Breast epithelium (tissue), 4 donors: ENCODE measurements at regions not wholly inside any gene's neighbourhood (a gene's known extent, or its start where the extent isn't known, plus 50 kb on each side); places are given as distances from the start of the nearest gene placed in this dataset.
A peak's percentile ranks its signal among the peaks of the same experiment; 100 is the strongest.

ENCODE experiments used
- DNase-seq, 2 donors: peaks; one replicate each; pipeline ENCODE4 v3.0.0-alpha.2; 2019; ENCODE audit warnings: low spot score in 2 of 2
- H3K27ac ChIP-seq, 2 donors: fragments of 200-600 bp; sonication (generic) in 1 of 2; one replicate each; pipeline ENCODE4 v1.5.1; 2016 to 2019; ENCODE audit warnings: mild to moderate bottlenecking in 1 of 2
- H3K27me3 ChIP-seq, 2 donors: fragments of 200-600 bp; sonication (generic) in 1 of 2; one replicate each; pipeline versions ENCODE4 v1.5.1 to v1.6.0; 2017 to 2019; ENCODE audit warnings: control low read depth in 1 of 2, mild to moderate bottlenecking in 1 of 2
- H3K36me3 ChIP-seq: fragments of 200-600 bp; one replicate; pipeline ENCODE4 v1.5.1; 2019
- H3K4me1 ChIP-seq, 2 donors: fragments of 200-600 bp; sonication (generic); one replicate each; pipeline ENCODE4 v1.5.1; 2016 to 2019; ENCODE audit warnings: control low read depth in 1 of 2
- H3K4me3 ChIP-seq, 3 donors: fragments of 200-600 bp; sonication (generic); 1 replicate in 2 of 3; 2 replicates in 1 of 3; pipeline ENCODE4 v1.5.1; 2016 to 2019; ENCODE audit warnings: mild to moderate bottlenecking in 3 of 3, moderate library complexity in 2 of 3
- H3K9me3 ChIP-seq, 2 donors: fragments of 200-600 bp; sonication (generic) in 1 of 2; one replicate each; pipeline ENCODE4 v1.5.1; 2016 to 2019; ENCODE audit warnings: control low read depth in 1 of 2
- CTCF ChIP-seq, 3 donors: fragments of 450-650 bp; IDR thresholded peaks; one replicate each; pipeline ENCODE4 v1.5.1; 2016 to 2017; ENCODE audit warnings: antibody characterized with exemption in 3 of 3, mild to moderate bottlenecking in 3 of 3, moderate library complexity in 3 of 3
- POLR2A ChIP-seq: fragments of 450-650 bp; IDR thresholded peaks from one replicate; pipeline ENCODE4 v1.6.1; 2016; ENCODE audit warnings: antibody characterized with exemption, mild to moderate bottlenecking, moderate library complexity
- POLR2AphosphoS5 ChIP-seq, 3 donors: sonication (generic); formaldehyde crosslinking; IDR thresholded peaks; one replicate each; pipeline ENCODE4 v1.6.1; 2017; ENCODE audit warnings: antibody characterized with exemption in 3 of 3
- intact Hi-C: fragments of 100-400 bp; cut with DNase I; formaldehyde crosslinking; loops from one replicate; pipeline ENCODE4 v1.15.1; 2023; ENCODE audit warnings: low total_unique reads

DNA sequence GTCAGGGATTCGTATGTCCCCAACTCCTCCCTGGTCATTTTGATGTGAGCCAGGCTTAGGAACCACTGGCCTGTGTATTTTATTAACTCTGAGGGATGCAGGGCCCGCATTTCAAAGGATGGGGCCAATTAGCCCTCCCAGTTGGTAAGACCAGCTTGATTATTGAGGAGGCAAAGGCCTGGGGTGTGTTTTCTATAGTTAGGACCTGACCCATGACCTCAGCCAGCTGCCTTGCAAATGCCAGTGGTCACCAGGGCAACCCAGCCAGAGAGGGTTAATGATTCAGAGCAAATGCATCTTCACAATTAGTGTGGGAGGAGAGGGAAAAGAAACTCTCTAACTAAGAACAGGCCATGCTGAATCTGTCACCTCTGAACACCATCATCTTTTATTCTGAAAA is 835.4 kb downstream of the MAFB start:
- Histone ChIP-seq H3K9me3 (no peaks in the 10 kb centered on the region), H3K27ac (no peak overlapping the region), H3K4me3 (no peak overlapping the region), H3K27me3 (no peaks in the 10 kb centered on the region), H3K36me3 (no peaks in the 10 kb centered on the region), H3K4me1 (peaks cover 10 to 12% of the 10 kb centered on the region in 2 donors)
- DNase-seq: no peak
- TF ChIP-seq CTCF (IDR thresholded peaks at IDR 0.05): no peak
- no peak for TF ChIP-seq POLR2A
- no peak for TF ChIP-seq POLR2AphosphoS5 (IDR thresholded peaks at IDR 0.05)
- intact Hi-C loops: no loop called here

DNA sequence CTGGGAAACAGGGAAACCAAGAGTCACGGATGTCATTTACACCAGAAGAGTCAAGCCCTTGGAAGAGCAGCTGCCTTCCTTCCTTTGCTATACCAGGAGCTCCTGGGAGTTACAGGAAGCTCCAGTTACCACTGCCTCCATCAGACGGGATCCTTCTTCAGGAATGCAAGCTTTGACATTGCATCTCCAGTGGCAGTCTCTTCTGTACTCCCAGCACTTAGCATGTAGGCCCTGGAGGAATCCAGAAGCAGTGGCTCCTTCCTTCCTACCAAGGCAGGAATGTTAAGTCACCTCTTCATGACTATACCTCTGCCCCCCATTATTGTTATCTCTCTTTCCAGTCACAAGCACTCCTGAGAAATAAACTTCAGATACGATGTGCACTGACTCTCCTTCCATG is 836.0 kb downstream of the MAFB start:
- Histone ChIP-seq H3K4me1 (peaks cover 10 to 12% of the 10 kb centered on the region in 2 donors), H3K27me3 (no peaks in the 10 kb centered on the region), H3K4me3 (no peak overlapping the region), H3K9me3 (no peaks in the 10 kb centered on the region), H3K36me3 (no peaks in the 10 kb centered on the region), H3K27ac (no peak overlapping the region)
- no peak for DNase-seq
- TF ChIP-seq POLR2A: no peak
- no peak for TF ChIP-seq CTCF (IDR thresholded peaks at IDR 0.05)
- TF ChIP-seq POLR2AphosphoS5 (IDR thresholded peaks at IDR 0.05): no peak
- intact Hi-C loops: no loop called here

GRCh38 chr20:39851459-39851858 is 837.6 kb downstream of the MAFB start:
- no peaks in the 10 kb centered on the region for H3K27me3 ChIP-seq
- TF ChIP-seq POLR2AphosphoS5 (IDR thresholded peaks at IDR 0.05): no peak
- no peak for TF ChIP-seq POLR2A
- peaks cover 10 to 12% of the 10 kb centered on the region in 2 donors for H3K4me1 ChIP-seq
- DNase-seq: no peak
- peak overlapping the region; percentile 56 to 78 for H3K27ac ChIP-seq
- no peak overlapping the region for H3K4me3 ChIP-seq
- H3K9me3 ChIP-seq: no peaks in the 10 kb centered on the region
- H3K36me3 ChIP-seq: no peaks in the 10 kb centered on the region
- intact Hi-C loops: no loop called here

DNA sequence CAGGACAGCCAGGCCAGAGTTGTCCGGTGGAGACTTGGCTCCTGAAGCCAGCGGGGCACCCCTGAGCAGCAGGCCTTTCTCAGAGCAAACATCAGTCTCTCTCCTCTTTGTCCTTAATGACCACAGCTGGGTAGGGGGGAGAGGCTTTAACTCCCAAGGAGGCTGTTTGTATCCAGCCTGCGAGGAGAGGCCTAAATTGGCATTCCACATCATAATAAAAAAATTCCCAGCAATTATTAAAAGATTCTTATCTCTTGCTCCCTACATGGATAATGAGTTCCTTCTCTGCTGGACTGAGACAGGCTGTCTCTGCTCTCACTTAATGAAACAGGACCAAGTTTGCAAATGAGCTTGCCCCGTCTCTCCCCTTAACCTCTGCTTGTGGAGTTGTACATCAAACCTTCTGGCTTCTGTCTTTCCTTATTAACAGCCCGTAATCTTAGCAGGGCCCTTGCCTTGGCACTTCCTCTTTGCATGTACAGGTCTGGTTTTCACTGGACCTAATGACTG is 838.2 kb downstream of the MAFB start:
- no peaks in the 10 kb centered on the region for H3K36me3 ChIP-seq
- DNase-seq: no peak
- H3K9me3 ChIP-seq: no peaks in the 10 kb centered on the region
- peak overlapping the region; percentile 56 to 78 for H3K27ac ChIP-seq
- no peak overlapping the region for H3K4me3 ChIP-seq
- H3K4me1 ChIP-seq: peaks cover 10 to 12% of the 10 kb centered on the region in 2 donors
- H3K27me3 ChIP-seq: no peaks in the 10 kb centered on the region
- no peak for TF ChIP-seq POLR2AphosphoS5 (IDR thresholded peaks at IDR 0.05)
- TF ChIP-seq POLR2A: no peak
- TF ChIP-seq CTCF (IDR thresholded peaks at IDR 0.05): no peak
- intact Hi-C loops: no loop called here

DNA sequence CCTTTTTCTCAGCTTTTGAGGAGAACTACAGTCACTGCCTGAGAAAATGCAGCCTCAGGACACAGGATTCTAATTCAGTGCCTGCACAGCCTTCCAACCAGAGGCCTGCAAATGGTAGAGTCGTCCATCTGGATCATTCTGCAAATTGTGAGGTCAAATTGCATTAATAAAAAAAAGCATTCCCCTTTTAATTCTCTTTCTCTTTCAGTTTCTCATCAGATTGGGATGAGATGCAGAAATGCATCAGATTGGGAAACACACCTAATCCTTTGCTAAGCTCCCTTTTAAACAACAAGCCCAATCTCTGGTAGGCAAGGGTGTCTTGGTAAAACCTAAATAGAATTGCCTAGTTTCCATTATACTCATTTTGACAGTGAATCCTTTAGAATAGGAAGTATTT is 838.8 kb downstream of the MAFB start:
- TF ChIP-seq POLR2A: no peak
- TF ChIP-seq CTCF (IDR thresholded peaks at IDR 0.05): no peak
- TF ChIP-seq POLR2AphosphoS5 (IDR thresholded peaks at IDR 0.05): no peak
- DNase-seq: no peak
- H3K27ac ChIP-seq: peak overlapping the region; percentile 56 to 78
- no peaks in the 10 kb centered on the region for H3K27me3 ChIP-seq
- H3K4me3 ChIP-seq: no peak overlapping the region
- no peaks in the 10 kb centered on the region for H3K36me3 ChIP-seq
- intact Hi-C loops: no loop called here
- H3K9me3 ChIP-seq: no peaks in the 10 kb centered on the region
- H3K4me1 ChIP-seq: peaks cover 10 to 12% of the 10 kb centered on the region in 2 donors

DNA sequence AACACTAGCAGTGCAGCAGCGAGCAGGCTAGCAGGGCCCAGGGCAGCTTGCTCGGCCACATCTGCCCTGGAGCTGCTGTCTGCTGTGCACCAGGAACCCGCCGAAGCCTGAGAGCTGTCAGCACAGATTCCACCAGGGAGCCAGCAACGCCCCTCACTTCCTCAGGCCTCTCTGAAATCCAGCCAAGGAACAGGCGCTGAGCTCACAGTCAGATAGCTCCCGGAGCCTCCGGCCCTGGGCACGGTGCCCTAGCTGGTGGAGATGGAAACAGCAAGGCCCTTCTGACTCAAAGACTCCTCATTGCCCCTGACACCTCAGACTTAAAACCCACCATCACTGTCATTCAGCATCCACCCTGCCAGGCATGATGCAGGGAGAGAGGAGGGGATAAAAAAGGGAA is 839.4 kb downstream of the MAFB start:
- H3K4me3 ChIP-seq: no peak overlapping the region
- H3K27ac ChIP-seq: peak overlapping the region; percentile 56 to 78
- TF ChIP-seq CTCF (IDR thresholded peaks at IDR 0.05) (no peak), POLR2AphosphoS5 (IDR thresholded peaks at IDR 0.05) (no peak), POLR2A (no peak)
- peaks cover 10 to 12% of the 10 kb centered on the region in 2 donors for H3K4me1 ChIP-seq
- DNase-seq: peak; percentile 61 to 74
- H3K27me3 ChIP-seq: no peaks in the 10 kb centered on the region
- no peaks in the 10 kb centered on the region for H3K36me3 ChIP-seq
- H3K9me3 ChIP-seq: no peaks in the 10 kb centered on the region
- intact Hi-C loops: no loop called here
